SU-DHL-6 (cell line): ENCODE measurements at regions not wholly inside any gene's neighbourhood (a gene's known extent, or its start where the extent isn't known, plus 50 kb on each side); places are given as distances from the start of the nearest gene placed in this dataset.

ENCODE experiments used
- CTCF ChIP-seq: fragments of 200-600 bp; sonication (generic); IDR thresholded peaks from one replicate; pipeline ENCODE4 v1.5.1; 2017; ENCODE audit warnings: antibody characterized with exemption, mild to moderate bottlenecking, low read length, moderate library complexity; ENCODE audit not compliant: insufficient read depth, poor library complexity, severe bottlenecking
- EZH2phosphoT487 ChIP-seq: fragments of 200-600 bp; sonication (generic), shearing (Covaris generic); conservative IDR thresholded peaks from 2 replicates; pipeline ENCODE4 v1.6.1; 2018; ENCODE audit warnings: mild to moderate bottlenecking, antibody characterized with exemption, low read length, moderate library complexity, mixed read lengths

GRCh38 chr7:153675131-153675530 is 377.1 kb upstream of the DPP6 start:
- TF ChIP-seq CTCF (no peak), EZH2phosphoT487 (no peak)
